OCI-LY1 (cell line): ENCODE measurements at regions not wholly inside any gene's neighbourhood (a gene's known extent, or its start where the extent isn't known, plus 50 kb on each side); places are given as distances from the start of the nearest gene placed in this dataset.

ENCODE experiments used
- H2AFZ ChIP-seq: fragments of 200-600 bp; sonication (generic), shearing (Covaris generic); 2 replicates; pipeline ENCODE4 v1.6.0; 2014; ENCODE audit warnings: antibody characterized with exemption, mild to moderate bottlenecking, low read length
- H3F3A ChIP-seq: fragments of 200-600 bp; sonication (generic), shearing (Covaris generic); 2 replicates; pipeline ENCODE4 v1.6.0; 2014; ENCODE audit warnings: mild to moderate bottlenecking, antibody characterized with exemption, low read length, moderate library complexity; ENCODE audit not compliant: insufficient read depth
- H3K27ac ChIP-seq: fragments of 200-600 bp; sonication (generic); 2 replicates; pipeline ENCODE4 v1.5.1; 2014; ENCODE audit warnings: low read length, mixed run types, mild to moderate bottlenecking, low read depth; ENCODE audit not compliant: poor library complexity, severe bottlenecking
- H3K27me3 ChIP-seq: fragments of 200-600 bp; sonication (generic); 2 replicates; pipeline ENCODE4 v1.6.0; 2014; ENCODE audit warnings: antibody characterized with exemption, mild to moderate bottlenecking, low read length, moderate library complexity; ENCODE audit not compliant: insufficient read depth
- H3K36me3 ChIP-seq: fragments of 200-600 bp; sonication (generic); 2 replicates; pipeline ENCODE4 v1.6.1; 2014; ENCODE audit warnings: mild to moderate bottlenecking, antibody characterized with exemption, low read length, moderate library complexity, mixed read lengths; ENCODE audit not compliant: insufficient read depth
- H3K4me1 ChIP-seq: fragments of 200-600 bp; sonication (generic); 2 replicates; pipeline ENCODE4 v1.5.1; 2014; ENCODE audit warnings: mild to moderate bottlenecking, low read length, moderate library complexity; ENCODE audit not compliant: insufficient read depth, severe bottlenecking
- H3K4me2 ChIP-seq: fragments of 200-600 bp; sonication (generic), shearing (Covaris generic); 2 replicates; pipeline ENCODE4 v1.6.1; 2014; ENCODE audit warnings: low read length
- H3K4me3 ChIP-seq: fragments of 200-600 bp; sonication (generic); 2 replicates; pipeline ENCODE4 v1.5.1; 2014; ENCODE audit warnings: low read length, low read depth, mild to moderate bottlenecking, mixed read lengths; ENCODE audit not compliant: poor library complexity, severe bottlenecking
- H3K79me2 ChIP-seq: fragments of 200-600 bp; shearing (Covaris generic); 2 replicates; pipeline ENCODE4 v1.6.1; 2016; ENCODE audit warnings: mixed run types, low read length, mixed read lengths; ENCODE audit not compliant: insufficient read depth
- H3K9ac ChIP-seq: fragments of 200-600 bp; sonication (generic), shearing (Covaris generic); 2 replicates; pipeline ENCODE4 v1.6.1; 2014; ENCODE audit warnings: mild to moderate bottlenecking, low read length, mixed read lengths
- H3K9me2 ChIP-seq: fragments of 200-600 bp; sonication (generic), shearing (Covaris generic); 2 replicates; pipeline ENCODE4 v1.6.1; 2014; ENCODE audit warnings: low read depth, mild to moderate bottlenecking, low read length, mixed read lengths
- H3K9me3 ChIP-seq: fragments of 200-600 bp; shearing (Covaris generic); 2 replicates; pipeline ENCODE4 v1.6.1; 2014; ENCODE audit warnings: low read length, mixed read lengths
- H4K20me1 ChIP-seq: fragments of 200-600 bp; sonication (generic), shearing (Covaris generic); 2 replicates; pipeline ENCODE4 v1.6.0; 2016; ENCODE audit warnings: mild to moderate bottlenecking, low read length; ENCODE audit not compliant: insufficient read depth
- CTCF ChIP-seq: fragments of 200-600 bp; sonication (generic), shearing (Covaris generic); IDR thresholded peaks from 2 replicates; pipeline ENCODE4 v1.5.1; 2017; ENCODE audit warnings: mild to moderate bottlenecking, antibody characterized with exemption, low read length, moderate library complexity, mixed read lengths
- EZH2 ChIP-seq: fragments of 200-600 bp; sonication (generic), shearing (Covaris generic); IDR thresholded peaks from 2 replicates; pipeline ENCODE4 v1.8.0; 2017; ENCODE audit warnings: borderline replicate concordance, mixed run types, mild to moderate bottlenecking, antibody characterized with exemption, low read length, moderate library complexity, mixed read lengths

GRCh38 chr20:19120569-19120968, 91.9 kb upstream of the SLC24A3 start:
- H3K27me3 ChIP-seq = no peaks in the 10 kb centered on the region
- no peak overlapping the region for H2AFZ ChIP-seq

GRCh38 chr20:19121463-19121862, 91.0 kb upstream of the SLC24A3 start:
- Histone ChIP-seq H3K9me3 (no peaks in the 10 kb centered on the region), H3K4me2 (no peak overlapping the region), H3K36me3 (no peaks in the 10 kb centered on the region), H3F3A (no peaks in the 10 kb centered on the region), H3K79me2 (no peaks in the 10 kb centered on the region), H3K4me1 (no peaks in the 10 kb centered on the region), H3K4me3 (no peak overlapping the region), H2AFZ (no peak overlapping the region), H3K9ac (no peak overlapping the region), H4K20me1 (no peaks in the 10 kb centered on the region), H3K27ac (no peak overlapping the region), H3K9me2 (no peaks in the 10 kb centered on the region), H3K27me3 (no peaks in the 10 kb centered on the region)
- TF ChIP-seq CTCF (no peak), EZH2 (no peak)

More at GRCh38 chr20:19120569-19120968, 91.9 kb upstream of the SLC24A3 start:
- Histone ChIP-seq H3F3A (no peaks in the 10 kb centered on the region), H3K9me2 (no peaks in the 10 kb centered on the region), H3K27ac (no peak overlapping the region), H3K36me3 (no peaks in the 10 kb centered on the region), H3K4me3 (no peak overlapping the region), H3K9me3 (no peaks in the 10 kb centered on the region), H3K79me2 (no peaks in the 10 kb centered on the region), H3K4me1 (no peaks in the 10 kb centered on the region), H3K9ac (no peak overlapping the region), H4K20me1 (no peaks in the 10 kb centered on the region), H3K4me2 (no peak overlapping the region)
- TF ChIP-seq CTCF (no peak), EZH2 (no peak)

- H2AFZ ChIP-seq = no peak overlapping the region
- TF ChIP-seq CTCF = no peak
- no peak for TF ChIP-seq EZH2
- H3K4me2 ChIP-seq = no peak overlapping the region
- no peaks in the 10 kb centered on the region for H3K4me1 ChIP-seq
- no peaks in the 10 kb centered on the region for H3K9me3 ChIP-seq
- no peaks in the 10 kb centered on the region for H3F3A ChIP-seq
- H3K4me3 ChIP-seq = no peak overlapping the region
- H3K79me2 ChIP-seq = no peaks in the 10 kb centered on the region
- no peak overlapping the region for H3K27ac ChIP-seq
- H3K9ac ChIP-seq = no peak overlapping the region
- H4K20me1 ChIP-seq = no peaks in the 10 kb centered on the region
- no peaks in the 10 kb centered on the region for H3K36me3 ChIP-seq
- H3K9me2 ChIP-seq = no peaks in the 10 kb centered on the region
- no peaks in the 10 kb centered on the region for H3K27me3 ChIP-seq
Measured at GRCh38 chr20:19121916-19122315, 90.5 kb upstream of the SLC24A3 start.
